H9 (cell line): ENCODE measurements at regions not wholly inside any gene's neighbourhood (a gene's known extent, or its start where the extent isn't known, plus 50 kb on each side); places are given as distances from the start of the nearest gene placed in this dataset.

Experiments
- DNase-seq: peaks from one replicate; pipeline ENCODE4 v3.0.0-alpha.2; 2017
- H2AFZ ChIP-seq: one replicate; pipeline ENCODE4 v1.6.1; 2013; ENCODE audit warnings: mild to moderate bottlenecking, low read length, control low read depth, moderate library complexity
- H2AK5ac ChIP-seq: 2 replicates; pipeline ENCODE4 v1.6.1; 2013; ENCODE audit warnings: low read length, control low read depth, mixed read lengths; ENCODE audit not compliant: insufficient read length
- H2BK120ac ChIP-seq: one replicate; pipeline ENCODE4 v1.6.1; 2013; ENCODE audit warnings: low read depth, mild to moderate bottlenecking, low read length, control low read depth, inconsistent platforms; ENCODE audit not compliant: poor library complexity, severe bottlenecking
- H2BK12ac ChIP-seq: 2 replicates; pipeline ENCODE4 v1.6.1; 2013; ENCODE audit warnings: low read length, control low read depth, mixed read lengths, low read depth; ENCODE audit not compliant: insufficient read length
- H2BK15ac ChIP-seq: 2 replicates; pipeline ENCODE4 v1.6.1; 2013; ENCODE audit warnings: low read depth, low read length, control low read depth
- H2BK20ac ChIP-seq: one replicate; pipeline ENCODE4 v1.6.1; 2013; ENCODE audit warnings: low read depth, mild to moderate bottlenecking, low read length, control low read depth, inconsistent platforms; ENCODE audit not compliant: poor library complexity, severe bottlenecking
- H2BK5ac ChIP-seq: 2 replicates; pipeline ENCODE4 v1.6.1; 2013; ENCODE audit warnings: low read length, control low read depth, mixed read lengths; ENCODE audit not compliant: insufficient read length
- H3K14ac ChIP-seq: 2 replicates; pipeline ENCODE4 v1.6.1; 2013; ENCODE audit warnings: low read length, control low read depth; ENCODE audit not compliant: insufficient read depth
- H3K18ac ChIP-seq: 2 replicates; pipeline ENCODE4 v1.6.1; 2013; ENCODE audit warnings: low read depth, mild to moderate bottlenecking, mixed read lengths, low read length, control low read depth; ENCODE audit not compliant: insufficient read length
- H3K23ac ChIP-seq: 2 replicates; pipeline ENCODE4 v1.6.1; 2013; ENCODE audit warnings: low read length, control low read depth, mixed read lengths, low read depth; ENCODE audit not compliant: insufficient read length
- H3K23me2 ChIP-seq: 2 replicates; pipeline ENCODE4 v1.6.1; 2013; ENCODE audit warnings: low read depth, mild to moderate bottlenecking, mixed read lengths, low read length, control low read depth; ENCODE audit not compliant: insufficient read length, poor library complexity, severe bottlenecking
- H3K27ac ChIP-seq: 2 replicates; pipeline ENCODE4 v1.5.1; 2013; ENCODE audit warnings: low read length, control low read depth, mixed read lengths, low read depth; ENCODE audit not compliant: insufficient read length
- H3K27me3 ChIP-seq: 2 replicates; pipeline ENCODE4 v1.6.1; 2013; ENCODE audit warnings: low read length, control low read depth, inconsistent platforms; ENCODE audit not compliant: insufficient read depth
- H3K4ac ChIP-seq: 2 replicates; pipeline ENCODE4 v1.6.1; 2013; ENCODE audit warnings: low read depth, mild to moderate bottlenecking, control low read depth, inconsistent platforms, low read length, moderate library complexity
- H3K4me1 ChIP-seq: 2 replicates; pipeline ENCODE4 v1.6.1; 2013; ENCODE audit warnings: low read length, control low read depth, inconsistent platforms; ENCODE audit not compliant: insufficient read depth
- H3K4me2 ChIP-seq: 2 replicates; pipeline ENCODE4 v1.6.1; 2013; ENCODE audit warnings: low read length, control low read depth, mixed read lengths; ENCODE audit not compliant: insufficient read length, insufficient read depth
- H3K56ac ChIP-seq: 2 replicates; pipeline ENCODE4 v1.6.1; 2013; ENCODE audit warnings: low read depth, mild to moderate bottlenecking, mixed read lengths, low read length, control low read depth; ENCODE audit not compliant: insufficient read length
- H3K79me1 ChIP-seq: 2 replicates; pipeline ENCODE4 v1.6.1; 2013; ENCODE audit warnings: low read depth, mild to moderate bottlenecking, moderate library complexity, low read length, control low read depth, inconsistent platforms; ENCODE audit not compliant: insufficient read depth, poor library complexity, severe bottlenecking
- H3K79me2 ChIP-seq: 2 replicates; pipeline ENCODE4 v1.6.1; 2013; ENCODE audit warnings: low read length, control low read depth, inconsistent platforms; ENCODE audit not compliant: insufficient read depth
- H3K9ac ChIP-seq: 2 replicates; pipeline ENCODE4 v1.6.1; 2013; ENCODE audit warnings: low read length, control low read depth, mixed read lengths; ENCODE audit not compliant: insufficient read length; ENCODE audit errors: extremely low read depth
- H3K9me3 ChIP-seq: one replicate; pipeline ENCODE4 v1.6.1; 2013; ENCODE audit warnings: low read depth, low read length, inconsistent platforms; ENCODE audit not compliant: control insufficient read depth
- H3T11ph ChIP-seq: one replicate; pipeline ENCODE4 v1.6.1; 2013; ENCODE audit warnings: mild to moderate bottlenecking, low read length, control low read depth, inconsistent platforms
- H4K20me1 ChIP-seq: one replicate; pipeline ENCODE4 v1.6.1; 2013; ENCODE audit not compliant: control insufficient read depth, insufficient read length, insufficient read depth
- H4K5ac ChIP-seq: 2 replicates; pipeline ENCODE4 v1.6.1; 2013; ENCODE audit warnings: low read depth, mild to moderate bottlenecking, mixed read lengths, low read length, control low read depth; ENCODE audit not compliant: insufficient read length
- H4K8ac ChIP-seq: replicated peaks from 2 replicates; pipeline ENCODE4 v1.6.1; 2013; ENCODE audit warnings: low read length, control low read depth, mixed read lengths, low read depth; ENCODE audit not compliant: insufficient read length
- H4K91ac ChIP-seq: 2 replicates; pipeline ENCODE4 v1.6.1; 2013; ENCODE audit warnings: low read depth, mild to moderate bottlenecking, moderate library complexity, mixed read lengths, low read length, control low read depth; ENCODE audit not compliant: insufficient read length
- H3K27ac Mint-ChIP-seq, 3 experiments: 2 replicates in 2 of 3; 3 replicates in 1 of 3; pipeline ENCODE4 v1.8.0; 2020 to 2021; ENCODE audit warnings: mixed read lengths in 3 of 3, mild to moderate bottlenecking in 1 of 3, moderate library complexity in 1 of 3
- H3K27me3 Mint-ChIP-seq: 2 replicates; pipeline ENCODE4 v1.8.0; 2021; ENCODE audit warnings: low read depth, mild to moderate bottlenecking, moderate library complexity, mixed read lengths
- H3K36me3 Mint-ChIP-seq, 3 experiments: 2 replicates in 2 of 3; 3 replicates in 1 of 3; pipeline ENCODE4 v1.8.0; 2020 to 2021; ENCODE audit warnings: low read depth in 3 of 3, mixed read lengths in 3 of 3; ENCODE audit not compliant: insufficient read depth in 1 of 3
- H3K4me1 Mint-ChIP-seq, 2 experiments: 2 replicates each; pipeline ENCODE4 v1.8.0; 2020; ENCODE audit warnings: mixed read lengths in 2 of 2
- H3K4me3 Mint-ChIP-seq, 2 experiments: 2 replicates in 1 of 2; 3 replicates in 1 of 2; pipeline ENCODE4 v1.8.0; 2020 to 2021; ENCODE audit warnings: mild to moderate bottlenecking in 2 of 2, mixed read lengths in 2 of 2, moderate library complexity in 1 of 2
- H3K9me3 Mint-ChIP-seq, 2 experiments: 2 replicates in 1 of 2; 3 replicates in 1 of 2; pipeline ENCODE4 v1.8.0; 2020; ENCODE audit warnings: mild to moderate bottlenecking in 2 of 2, mixed read lengths in 2 of 2, moderate library complexity in 1 of 2
- CTCF ChIP-seq: fragments of 200-600 bp; sonication (generic); conservative IDR thresholded peaks from 3 replicates; pipeline ENCODE4 v1.8.0; 2021; ENCODE audit warnings: antibody characterized with exemption, mild to moderate bottlenecking
- WGBS: extraction: QIAGEN DNeasy Blood & Tissue Kit; methylation state at CpG from one replicate; pipeline ENCODE4 v1.1.7; 2013; ENCODE audit warnings: missing lambda C conversion rate, low lambda C conversion rate, mixed read lengths; ENCODE audit not compliant: insufficient read length; ENCODE audit errors: extremely low coverage; 5-methylcytosine and 5-hydroxymethylcytosine counted together

DNA sequence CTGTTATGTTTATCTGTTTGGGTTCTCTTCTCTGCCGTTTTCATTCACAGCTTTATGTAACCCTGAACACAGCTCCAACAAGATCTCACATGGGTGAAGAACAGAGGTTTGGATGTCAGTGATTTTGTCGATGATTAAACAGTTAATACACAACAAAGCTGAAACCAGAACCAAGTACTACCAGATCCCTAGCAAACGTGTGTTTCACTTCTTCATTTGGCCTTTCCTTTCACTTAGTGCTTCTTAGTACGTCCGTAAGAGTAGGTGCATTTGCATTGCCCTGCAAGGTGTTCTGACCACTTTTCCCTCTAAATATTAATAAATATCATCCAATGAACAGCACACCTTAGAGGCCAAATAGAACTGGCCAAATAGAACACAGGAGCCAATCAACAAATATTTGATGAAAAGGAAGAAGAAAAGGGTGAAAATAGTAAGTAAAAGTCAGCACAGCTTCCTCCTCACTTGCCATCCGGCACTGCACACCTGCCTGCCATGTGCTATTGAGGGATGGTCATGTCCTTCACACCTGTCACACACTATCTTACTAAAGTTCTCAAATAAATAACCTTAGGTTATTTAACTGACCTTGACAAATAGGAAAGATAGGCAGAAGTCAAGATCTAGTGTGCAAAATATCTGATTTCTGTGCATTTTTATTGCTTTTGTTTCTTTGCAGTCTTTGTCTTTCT lies 252.6 kb upstream of the ANKRD30A start:
- DNase-seq: no peak
- H3K9me3 ChIP-seq: no peaks in the 10 kb centered on the region
- H3T11ph ChIP-seq: no peak overlapping the region
- no peak overlapping the region for H3K9ac ChIP-seq
- H4K20me1 ChIP-seq: no peaks in the 10 kb centered on the region
- Mint-ChIP-seq H3K36me3 (no peaks in the 10 kb centered on the region), H3K4me3 (no peak overlapping the region), H3K4me1 (no peaks in the 10 kb centered on the region), H3K27me3 (no peaks in the 10 kb centered on the region; the same call in 1 of the 2 replicates), H3K9me3 (peaks cover 0 to 44% of the 10 kb centered on the region in 2 experiments; a peak in 2 of 5 replicates), H3K27ac (no peak overlapping the region)
- no peak overlapping the region for H3K14ac ChIP-seq
- no peak overlapping the region for H2BK15ac ChIP-seq
- TF ChIP-seq CTCF: no peak
- H3K23me2 ChIP-seq: no peaks in the 10 kb centered on the region
- no peak overlapping the region for H2AK5ac ChIP-seq
- no peaks in the 10 kb centered on the region for H3K27me3 ChIP-seq
- H3K4ac ChIP-seq: no peak overlapping the region
- H3K27ac ChIP-seq: no peak overlapping the region
- H3K18ac ChIP-seq: no peak overlapping the region
- H2BK120ac ChIP-seq: no peak overlapping the region
- H4K91ac ChIP-seq: no peak overlapping the region
- H3K4me2 ChIP-seq: no peak overlapping the region
- no peak overlapping the region for H3K56ac ChIP-seq
- no peak overlapping the region for H2BK20ac ChIP-seq
- H3K79me2 ChIP-seq: no peaks in the 10 kb centered on the region
- no peak overlapping the region for H4K5ac ChIP-seq
- no peaks in the 10 kb centered on the region for H3K79me1 ChIP-seq
- no peak overlapping the region for H2BK5ac ChIP-seq
- no peaks in the 10 kb centered on the region for H3K4me1 ChIP-seq
- H2BK12ac ChIP-seq: no peak overlapping the region
- H2AFZ ChIP-seq: no peak overlapping the region
- H4K8ac ChIP-seq: no peak overlapping the region
- no CpG with 5 or more reads among the region's 6 CpGs for WGBS
- H3K23ac ChIP-seq: no peak overlapping the region
